ENCODE measurements at regions not wholly inside any gene's neighbourhood (a gene's known extent, or its start where the extent isn't known, plus 50 kb on each side); places are given as distances from the start of the nearest gene placed in this dataset.
"Not testable (repeated sequence)": the region's sequence is repeated elsewhere in the genome, so short reads cannot be mapped to it uniquely, and the experiment has no call there.

DNA sequence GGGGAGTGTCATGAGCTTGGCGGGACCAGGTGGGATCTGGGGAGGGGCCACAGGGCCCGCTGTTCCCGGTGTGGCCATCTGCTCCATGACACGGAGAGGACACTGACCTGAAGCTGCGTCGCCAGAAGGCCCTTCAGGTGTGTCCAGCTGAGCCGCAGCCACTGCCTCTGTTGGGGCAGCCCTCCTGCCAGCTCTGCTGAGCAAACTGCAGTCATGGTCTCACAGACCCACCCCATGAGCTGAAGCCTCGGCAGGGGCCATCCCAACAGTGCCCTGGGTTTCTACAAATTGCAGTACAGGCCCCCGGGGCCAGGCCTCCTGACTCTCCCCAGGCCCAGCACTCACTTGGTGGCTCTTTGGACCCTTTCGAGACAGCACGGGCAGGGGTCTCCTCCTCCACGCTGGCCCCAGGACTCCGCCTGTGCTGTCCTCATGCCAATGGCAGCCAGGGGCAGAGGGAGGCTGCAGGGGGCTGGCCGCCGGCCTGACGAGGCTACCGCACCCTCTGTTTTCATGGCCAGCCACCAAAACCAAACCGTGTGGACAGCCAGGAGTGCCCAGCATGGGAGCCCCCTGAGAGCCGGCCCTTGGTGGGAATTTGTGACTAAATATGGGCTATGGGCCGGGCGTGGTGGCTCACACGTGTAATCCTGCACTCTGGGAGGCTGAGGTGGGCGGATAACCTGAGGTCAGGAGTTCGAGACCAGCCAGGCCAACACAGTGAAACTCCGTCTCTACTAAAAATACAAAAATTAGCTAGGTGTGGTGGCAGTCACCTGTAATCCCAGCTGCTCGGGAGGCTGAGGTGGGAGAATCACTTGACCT lies 175.2 kb upstream of the SALL3 start:
- DNase-seq (ENCODE audit: low read depth in 3 of 3): no peak

DNA sequence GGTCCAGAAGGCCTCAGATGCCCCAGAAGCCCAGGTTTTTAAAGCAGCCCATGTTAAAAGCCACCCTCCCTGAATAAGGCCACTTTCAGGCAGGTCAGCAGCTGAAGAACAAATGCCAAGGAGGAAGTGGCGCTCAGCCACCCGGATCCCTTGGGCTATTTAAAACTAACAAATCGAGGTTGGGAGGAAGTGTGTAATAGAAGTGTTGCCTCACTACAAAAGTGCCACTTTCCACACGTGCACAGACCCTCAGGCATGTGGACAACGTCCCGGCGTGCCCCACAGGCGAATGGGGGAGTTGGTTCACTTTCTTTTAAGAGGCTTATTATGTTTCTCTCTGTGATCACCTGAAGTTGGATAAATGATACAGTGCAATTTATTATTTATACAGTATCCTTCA lies 173.8 kb upstream of the SALL3 start:
- no peak for DNase-seq (ENCODE audit: low read depth in 3 of 3)

DNA sequence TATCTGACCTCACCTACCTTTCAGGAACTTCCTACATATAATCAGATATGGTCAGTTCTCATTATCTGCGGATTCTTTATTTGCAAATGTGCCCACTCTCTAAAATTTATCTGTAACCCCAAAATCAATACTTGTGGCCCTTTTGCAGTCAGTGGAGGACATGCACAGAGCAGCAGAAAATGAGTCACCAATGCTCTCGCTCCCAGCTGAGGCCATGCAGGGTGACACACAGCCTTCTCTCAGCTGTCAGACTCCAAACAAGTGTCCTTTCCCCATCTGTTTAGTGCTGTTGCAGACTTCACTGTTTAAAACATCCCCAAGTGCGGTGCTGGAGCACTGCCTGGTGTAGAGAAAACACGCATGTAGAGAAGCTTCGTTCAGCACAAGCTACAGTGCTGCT lies 171.9 kb upstream of the SALL3 start:
- DNase-seq (ENCODE audit: low read depth in 3 of 3): no peak

DNA sequence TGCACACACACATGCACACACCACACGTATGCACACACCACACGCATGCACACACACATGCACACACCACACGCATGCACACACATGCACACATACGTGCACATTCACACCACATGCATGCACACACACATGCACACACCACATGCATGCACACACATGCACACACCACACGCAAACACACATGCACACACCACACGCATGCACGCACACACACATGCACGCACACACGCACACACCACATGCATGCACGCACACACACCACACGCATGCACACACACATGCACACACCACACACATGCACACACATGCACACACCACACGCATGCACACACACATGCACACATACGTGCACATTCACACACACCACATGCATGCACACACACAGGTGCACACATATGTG lies 169.8 kb upstream of the SALL3 start:
- DNase-seq (ENCODE audit: low read depth in 3 of 3): no peak

DNA sequence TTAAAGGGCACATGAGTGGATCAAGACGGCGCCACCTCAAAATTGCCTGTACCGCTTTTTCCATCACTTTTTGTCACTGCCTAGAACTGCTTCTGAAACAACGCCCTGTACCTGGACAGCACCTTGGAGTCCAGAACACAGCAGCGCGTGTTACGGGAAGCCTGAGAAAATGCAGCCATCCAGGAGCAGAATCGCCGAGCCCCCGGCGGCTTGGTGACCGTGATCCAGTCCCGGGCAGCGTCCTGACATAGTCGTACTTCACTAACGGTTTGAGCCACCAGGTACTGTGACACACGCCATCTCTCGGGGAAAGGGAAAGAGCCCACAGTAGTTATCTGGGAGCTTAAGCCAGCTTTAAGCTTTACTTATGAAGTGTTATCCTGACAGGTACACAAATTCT lies 168.9 kb upstream of the SALL3 start:
- DNase-seq (ENCODE audit: low read depth in 3 of 3): no peak

DNA sequence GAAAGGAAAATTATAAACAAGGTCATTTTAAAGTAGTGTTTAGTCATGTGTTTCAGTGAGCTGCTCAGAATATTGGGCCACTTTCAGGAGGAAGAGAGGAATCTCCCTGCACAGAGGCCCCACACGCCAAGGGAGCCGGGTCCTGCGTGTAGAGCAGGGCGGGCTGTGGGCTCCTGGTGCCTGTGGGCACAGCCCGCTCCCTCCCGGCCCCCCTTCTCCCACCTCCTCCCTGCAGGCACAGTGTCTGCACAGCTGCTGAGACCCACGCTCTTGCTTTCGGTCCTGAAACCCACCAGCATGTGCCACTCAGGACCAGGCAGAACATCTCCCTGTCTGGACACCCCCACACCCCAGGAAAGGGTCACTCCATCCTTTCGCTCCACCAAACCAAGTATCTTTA lies 167.6 kb upstream of the SALL3 start:
- no peak for DNase-seq (ENCODE audit: low read depth in 3 of 3)

DNA sequence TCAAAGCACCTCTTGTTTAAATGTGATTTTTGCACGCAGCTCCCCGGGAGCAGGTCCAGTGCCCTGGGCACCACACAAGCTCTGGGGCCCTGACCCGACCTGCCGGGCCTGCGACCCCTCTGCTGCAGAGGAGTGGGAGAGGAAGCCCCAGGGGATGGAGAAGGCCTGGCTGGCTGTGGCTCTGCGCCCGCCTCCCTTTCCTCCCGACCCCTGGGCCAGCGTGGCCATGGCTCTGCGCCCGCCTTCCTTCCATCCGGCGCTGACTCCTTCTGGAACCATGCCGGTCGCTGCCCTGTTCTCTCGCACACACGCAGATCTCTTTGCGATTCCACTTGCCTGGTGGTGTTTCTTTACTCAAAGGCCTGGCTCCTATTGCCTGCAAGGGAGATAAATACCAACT lies 166.5 kb upstream of the SALL3 start:
- no peak for DNase-seq (ENCODE audit: low read depth in 3 of 3)

DNA sequence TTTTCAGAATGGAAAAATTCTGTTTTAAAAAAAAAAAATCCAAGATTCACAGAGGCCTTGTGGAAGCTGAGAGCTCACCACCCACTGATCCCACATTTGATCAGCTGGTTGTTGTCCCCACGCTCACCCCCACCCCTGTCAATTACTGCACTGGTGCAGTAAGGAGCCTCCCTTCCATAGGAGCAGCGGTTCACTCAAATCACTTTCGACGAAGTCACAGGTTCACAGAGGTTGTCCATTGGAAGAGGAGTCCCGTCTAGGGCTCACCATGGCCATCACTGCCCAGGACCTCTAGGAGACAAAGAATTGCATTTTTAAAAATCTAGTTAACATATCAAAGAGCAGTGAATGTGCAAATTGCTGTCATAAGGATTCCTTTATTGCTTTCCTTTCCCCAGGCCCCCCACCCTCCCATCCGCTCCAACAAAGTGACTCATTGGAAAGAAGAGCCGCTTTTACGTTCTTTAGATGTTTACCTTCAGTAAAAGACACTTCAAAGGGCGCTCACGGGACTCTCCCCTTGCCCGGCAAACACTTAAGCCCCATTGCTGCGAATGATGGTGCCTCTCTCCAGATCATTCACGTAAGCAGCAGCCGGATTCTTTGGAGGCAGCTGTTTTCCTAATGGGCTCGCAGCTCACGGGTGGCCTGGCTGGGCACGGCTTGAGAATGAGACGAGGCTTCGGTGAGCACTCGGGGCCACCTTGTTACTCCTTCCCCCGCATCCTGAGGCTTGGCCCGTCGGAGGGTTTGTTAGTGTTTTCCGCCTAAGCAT lies 165.5 kb upstream of the SALL3 start:
- DNase-seq (ENCODE audit: low read depth in 3 of 3): no peak

DNA sequence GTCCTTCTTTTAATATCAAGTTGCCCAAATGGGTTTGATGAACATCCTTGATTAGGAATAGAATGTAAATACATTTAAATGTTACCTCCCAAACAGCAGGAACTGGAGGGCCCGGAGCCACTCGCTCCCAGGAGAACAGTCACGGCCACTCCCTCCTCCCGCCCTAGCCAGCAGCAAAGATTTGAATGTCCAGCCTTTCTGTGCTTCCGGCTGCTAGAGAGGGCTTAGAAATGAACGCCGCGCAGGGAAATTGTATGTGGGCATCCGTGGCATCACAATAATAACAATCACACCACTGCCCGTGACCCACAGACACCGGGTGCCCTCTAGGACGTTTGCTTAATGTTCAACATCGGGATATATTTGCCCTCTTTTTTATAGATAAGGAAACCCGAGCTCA lies 164.9 kb upstream of the SALL3 start:
- no peak for DNase-seq (ENCODE audit: low read depth in 3 of 3)

DNA sequence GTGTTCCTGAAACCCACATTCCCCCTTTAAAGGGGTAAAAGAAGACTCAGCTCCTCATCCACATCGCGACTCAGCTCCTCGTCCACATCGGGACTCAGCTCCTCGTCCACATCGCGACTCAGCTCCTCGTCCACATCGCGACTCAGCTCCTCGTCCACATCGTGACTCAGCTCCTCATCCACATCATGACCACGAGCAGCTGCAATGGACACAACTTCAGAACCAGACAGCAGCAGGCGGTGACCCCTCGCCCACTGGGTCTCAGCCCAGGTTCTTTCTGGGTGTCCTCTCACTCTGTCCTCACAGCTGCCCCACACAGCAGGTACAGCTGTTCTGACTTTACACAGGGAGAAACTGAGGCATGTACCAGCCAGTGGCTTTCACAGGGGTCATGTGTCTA lies 163.5 kb upstream of the SALL3 start:
- DNase-seq (ENCODE audit: low read depth in 3 of 3): no peak

DNA sequence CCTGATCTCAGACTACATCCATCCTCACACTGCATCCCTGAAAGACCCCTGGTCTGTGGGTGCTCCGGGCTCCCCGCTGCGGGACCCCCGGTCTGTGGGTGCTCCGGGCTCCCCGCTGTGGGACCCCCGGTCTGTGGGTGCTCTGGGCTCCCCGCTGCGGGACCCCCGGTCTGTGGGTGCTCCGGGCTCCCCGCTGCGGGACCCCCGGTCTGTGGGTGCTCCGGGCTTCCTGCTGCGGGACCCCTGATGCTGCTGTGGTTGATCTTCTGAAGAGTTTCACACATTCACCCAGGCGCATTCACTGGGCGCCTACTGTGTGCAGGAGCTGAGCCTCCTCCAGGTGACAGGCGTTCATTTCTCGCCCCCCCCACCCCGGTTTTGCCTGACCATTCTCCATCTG lies 162.7 kb upstream of the SALL3 start:
- DNase-seq (ENCODE audit: low read depth in 3 of 3): no peak

DNA sequence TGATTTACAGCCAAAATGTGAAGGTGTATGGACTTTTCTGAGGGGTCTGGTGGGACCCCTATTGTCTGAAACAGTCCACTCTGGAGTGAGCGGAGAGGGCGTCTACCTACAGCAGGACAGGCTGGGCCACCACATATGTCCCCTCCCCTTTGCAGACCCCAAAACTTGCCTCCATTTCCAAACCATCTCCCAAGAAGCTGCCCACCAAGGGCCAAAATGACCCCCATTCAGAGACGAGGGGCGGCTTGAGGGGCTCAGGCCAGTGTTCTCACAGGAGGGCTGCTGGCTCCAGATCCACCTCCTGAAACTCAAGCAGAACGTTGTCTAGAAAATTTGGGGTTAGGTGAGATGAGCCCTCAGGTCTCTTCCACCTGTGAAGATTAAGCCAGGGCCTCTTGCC lies 161.1 kb upstream of the SALL3 start:
- DNase-seq (ENCODE audit: low read depth in 3 of 3): no peak

DNA sequence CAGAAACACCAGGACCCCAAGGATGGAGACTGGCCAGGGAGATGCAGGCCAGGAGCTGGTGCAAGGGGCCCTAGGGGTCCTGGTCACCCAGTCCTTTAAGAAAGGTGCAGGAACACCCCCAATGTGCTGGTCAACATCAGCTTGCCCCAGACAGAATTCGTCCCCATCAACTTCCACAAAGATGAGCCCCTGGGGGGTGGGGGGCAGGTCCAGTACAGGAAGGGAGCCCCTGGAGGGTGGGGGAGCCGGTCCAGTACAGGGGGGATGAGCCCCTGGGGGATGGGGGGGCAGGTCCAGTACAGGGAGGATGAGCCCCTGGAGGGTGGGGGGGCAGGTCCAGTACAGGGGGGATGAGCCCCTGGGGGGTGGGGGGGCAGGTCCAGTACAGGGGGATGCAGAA lies 160.7 kb upstream of the SALL3 start:
- DNase-seq (ENCODE audit: low read depth in 3 of 3): no peak

DNA sequence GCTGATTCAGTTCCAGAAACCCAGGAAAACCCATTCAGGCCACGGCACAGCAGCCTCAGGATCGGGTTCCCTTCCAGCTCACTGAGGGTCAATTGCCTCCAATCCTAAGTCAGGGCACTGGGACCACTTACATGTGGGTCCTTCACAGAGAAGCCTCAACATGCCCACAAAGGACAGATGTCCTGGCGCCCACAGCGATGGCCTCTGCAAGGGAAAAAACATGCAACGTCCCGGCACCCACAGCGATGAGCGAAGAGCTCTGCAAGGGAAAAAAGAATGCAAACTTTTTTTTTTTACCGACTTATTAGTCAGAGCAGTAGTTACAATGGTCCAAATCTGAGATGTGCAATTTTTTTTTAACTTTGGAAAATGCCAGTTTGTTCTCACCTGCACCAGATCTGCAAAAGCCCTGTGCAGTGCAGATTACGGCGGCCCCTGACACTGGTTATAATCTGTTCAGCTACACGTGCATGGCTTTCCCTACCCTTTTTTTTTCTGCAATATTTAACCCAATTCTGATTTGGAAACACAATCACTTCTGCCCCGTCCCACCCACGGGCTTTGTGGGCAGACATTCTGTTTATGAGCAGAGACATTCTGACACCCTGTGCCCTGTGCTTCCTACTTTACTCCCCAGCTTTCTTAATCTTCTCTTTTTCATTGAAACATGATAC lies 159.3 kb upstream of the SALL3 start:
- no peak for DNase-seq (ENCODE audit: low read depth in 3 of 3)

DNA sequence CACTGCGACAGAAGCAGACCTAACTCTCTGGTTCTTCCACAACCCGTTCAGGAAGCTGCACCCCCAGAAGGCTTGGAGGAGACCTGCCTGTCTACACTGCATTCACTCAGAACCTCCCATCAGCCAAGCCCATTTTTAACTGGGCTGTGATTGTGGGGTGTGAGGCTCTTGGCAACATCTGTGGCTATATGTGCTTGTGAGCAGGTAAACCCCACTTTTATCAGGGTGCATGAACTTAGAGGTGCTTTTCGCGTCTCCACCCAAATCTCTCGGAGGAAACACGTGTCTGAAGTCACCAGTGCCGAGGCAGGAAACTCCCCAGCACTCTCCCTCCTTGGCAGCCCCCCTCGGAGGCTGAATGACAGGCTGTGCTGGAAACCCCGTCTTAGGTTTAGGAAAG lies 158.2 kb upstream of the SALL3 start:
- DNase-seq (ENCODE audit: low read depth in 3 of 3): no peak

DNA sequence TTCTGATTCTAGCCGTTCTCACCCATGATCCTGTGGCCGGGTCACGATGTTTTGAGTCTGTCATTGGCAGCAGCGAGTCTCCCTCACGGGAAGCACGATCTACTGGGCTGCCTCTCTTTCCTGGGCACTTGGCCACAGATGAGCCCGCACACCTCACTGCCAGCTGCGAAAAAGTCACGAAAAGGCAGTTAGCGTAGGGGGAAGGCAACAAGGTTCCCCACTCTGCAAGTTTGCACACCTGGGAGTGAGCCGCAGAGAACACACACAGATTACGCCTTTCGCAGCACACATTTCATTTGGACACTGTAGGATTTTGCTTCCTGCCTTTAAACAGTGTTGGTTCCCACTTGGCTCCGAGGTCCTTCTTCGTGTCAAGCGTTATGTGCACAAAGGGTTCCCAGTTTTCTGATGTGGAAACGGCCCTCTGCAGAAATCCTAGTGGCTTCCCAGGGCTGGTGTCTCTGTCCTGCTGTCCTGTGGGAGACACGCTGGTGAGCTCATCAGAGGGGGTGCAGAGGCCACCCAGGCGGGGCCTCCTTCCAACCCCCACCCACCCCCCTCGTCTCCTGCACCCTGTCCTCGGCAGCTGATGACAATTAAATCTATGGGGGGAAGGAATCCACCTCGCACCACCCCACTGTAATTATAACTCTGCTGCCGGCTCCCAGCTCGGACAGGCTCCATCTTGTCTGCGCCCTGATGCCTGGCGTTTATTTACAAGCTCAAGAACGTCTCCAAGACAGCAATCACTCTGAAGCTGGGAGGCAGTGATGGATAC lies 157.3 kb upstream of the SALL3 start:
- no peak for DNase-seq (ENCODE audit: low read depth in 3 of 3)

DNA sequence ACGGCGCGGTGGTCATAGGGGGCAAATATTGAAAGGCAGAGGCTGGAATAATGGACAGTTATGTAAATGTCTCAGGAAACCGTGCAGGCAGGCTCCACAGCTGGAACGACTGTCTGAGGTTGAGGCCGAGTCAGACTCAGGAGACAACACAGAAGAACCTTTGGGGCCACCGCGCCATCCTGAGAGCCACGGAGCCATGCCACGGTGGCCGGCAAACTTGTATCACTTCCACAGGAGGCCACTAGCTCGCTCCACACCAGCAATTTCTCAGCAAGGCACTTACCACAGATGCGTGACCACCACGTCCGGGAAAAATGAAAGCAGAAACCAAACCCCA lies 156.7 kb upstream of the SALL3 start:
- no peak for DNase-seq (ENCODE audit: low read depth in 3 of 3)

DNA sequence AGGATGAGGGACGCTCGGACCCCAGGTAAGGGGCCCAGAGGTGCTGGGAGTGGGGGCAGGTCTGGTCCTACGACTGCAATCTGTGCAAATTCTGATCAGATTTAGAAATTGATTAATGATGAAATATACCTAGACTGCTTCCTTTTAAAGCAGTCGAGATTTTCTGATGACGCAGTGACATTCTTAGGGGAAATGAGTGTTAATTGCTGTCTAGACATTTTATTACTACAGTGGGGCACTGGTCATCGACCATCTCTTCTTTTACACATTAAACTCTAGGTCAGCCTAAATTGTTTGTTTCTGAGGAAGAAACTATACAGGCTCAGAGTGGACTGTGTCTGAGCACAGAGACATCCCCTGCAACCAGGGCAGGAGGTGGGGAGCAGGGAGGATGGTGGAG lies 154.4 kb upstream of the SALL3 start:
- no peak for DNase-seq (ENCODE audit: low read depth in 3 of 3)

DNA sequence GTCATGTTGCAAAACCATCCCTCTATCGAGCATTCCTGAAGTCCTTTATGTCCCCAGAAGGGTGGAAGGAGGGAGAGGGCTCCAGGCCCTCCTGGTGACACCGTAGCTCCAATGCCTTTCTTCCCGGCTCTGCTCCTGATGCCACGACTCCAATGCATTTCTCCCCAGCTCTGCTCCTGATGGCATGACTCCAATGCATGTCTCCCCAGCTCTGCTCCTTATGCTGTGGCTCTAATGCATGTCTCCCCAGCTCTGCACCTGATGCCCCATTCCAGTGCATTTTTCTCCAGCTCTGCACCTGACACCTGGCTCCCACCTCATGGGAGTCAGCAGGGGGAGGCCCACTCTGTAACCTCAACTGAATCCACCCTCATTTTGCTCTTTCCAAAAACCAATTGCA lies 153.0 kb upstream of the SALL3 start:
- DNase-seq (ENCODE audit: low read depth in 3 of 3): no peak

DNA sequence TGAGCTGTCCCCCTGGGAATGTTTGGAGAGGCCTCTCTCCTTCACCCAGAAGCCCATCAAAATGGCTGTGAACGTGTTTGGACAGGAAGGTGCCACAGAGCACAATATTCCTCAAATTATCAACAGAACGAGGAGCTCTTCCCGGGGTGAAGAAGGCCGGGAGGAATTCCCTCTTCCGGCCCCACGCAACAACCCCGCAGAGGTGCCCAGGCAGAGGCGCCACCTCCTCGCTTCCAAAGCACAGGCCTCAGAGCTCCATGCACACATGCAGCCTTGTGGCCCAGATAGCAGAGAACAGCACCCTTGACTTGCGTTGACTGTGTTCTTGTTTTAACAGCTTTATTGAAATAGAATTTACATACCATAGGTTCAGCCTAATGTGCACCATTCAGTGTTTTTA lies 152.5 kb upstream of the SALL3 start:
- DNase-seq (ENCODE audit: low read depth in 3 of 3): no peak

DNA sequence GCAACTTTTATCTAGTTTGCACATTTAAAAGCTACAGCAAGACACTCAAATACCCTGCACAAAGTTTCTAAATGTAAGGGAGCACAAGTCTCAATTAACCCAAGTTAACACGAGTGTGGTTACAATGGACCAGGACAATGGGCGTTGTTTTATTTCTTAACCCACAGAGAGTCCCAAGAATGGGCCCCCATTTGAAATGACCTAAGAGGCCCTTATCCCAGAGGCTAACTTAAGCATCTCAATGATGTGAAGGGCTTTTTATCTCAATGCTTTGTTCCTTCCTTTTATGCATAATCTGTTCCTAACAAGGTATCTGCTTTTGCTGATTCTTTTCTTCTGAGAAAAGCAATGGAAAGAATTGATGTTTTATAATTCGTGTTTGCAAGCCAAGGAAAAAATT lies 151.5 kb upstream of the SALL3 start:
- DNase-seq (ENCODE audit: low read depth in 3 of 3): no peak

DNA sequence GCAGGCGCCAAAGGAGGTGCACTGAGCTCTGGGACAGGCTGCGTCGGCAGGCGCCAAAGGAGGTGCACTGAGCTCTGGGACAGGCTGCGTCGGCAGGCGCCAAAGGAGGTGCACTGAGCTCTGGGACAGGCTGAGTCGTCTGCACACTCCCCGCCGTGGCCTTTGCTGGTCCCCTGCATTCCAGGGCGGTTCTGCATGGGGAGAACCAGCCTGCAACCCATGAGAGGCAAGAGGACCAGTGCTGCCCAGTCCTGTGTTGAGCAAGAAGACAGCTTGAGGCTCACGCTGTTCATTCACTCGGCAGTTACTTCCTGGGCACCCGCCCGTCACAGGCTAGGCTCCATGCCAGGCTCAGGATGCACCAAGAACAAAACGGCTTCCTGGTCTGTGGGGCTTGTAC lies 150.6 kb upstream of the SALL3 start:
- DNase-seq (ENCODE audit: low read depth in 3 of 3): not testable (repeated sequence)
